Astrocyte (in vitro differentiated cells and primary cell): ENCODE measurements at regions not wholly inside any gene's neighbourhood (a gene's known extent, or its start where the extent isn't known, plus 50 kb on each side); places are given as distances from the start of the nearest gene placed in this dataset.

Experiments used
- EZH2 ChIP-seq: IDR thresholded peaks from 2 replicates; pipeline ENCODE4 v1.6.1; 2012; ENCODE audit warnings: mild to moderate bottlenecking, low read length, inconsistent platforms; ENCODE audit not compliant: insufficient read depth
- TF ChIP-seq, protein P1 (sequence below): IDR thresholded peaks from 2 replicates; pipeline ENCODE4 v1.5.1; 2011; ENCODE audit warnings: low read depth, mild to moderate bottlenecking, inconsistent platforms, low read length, moderate library complexity; ENCODE audit not compliant: insufficient read depth

DNA sequence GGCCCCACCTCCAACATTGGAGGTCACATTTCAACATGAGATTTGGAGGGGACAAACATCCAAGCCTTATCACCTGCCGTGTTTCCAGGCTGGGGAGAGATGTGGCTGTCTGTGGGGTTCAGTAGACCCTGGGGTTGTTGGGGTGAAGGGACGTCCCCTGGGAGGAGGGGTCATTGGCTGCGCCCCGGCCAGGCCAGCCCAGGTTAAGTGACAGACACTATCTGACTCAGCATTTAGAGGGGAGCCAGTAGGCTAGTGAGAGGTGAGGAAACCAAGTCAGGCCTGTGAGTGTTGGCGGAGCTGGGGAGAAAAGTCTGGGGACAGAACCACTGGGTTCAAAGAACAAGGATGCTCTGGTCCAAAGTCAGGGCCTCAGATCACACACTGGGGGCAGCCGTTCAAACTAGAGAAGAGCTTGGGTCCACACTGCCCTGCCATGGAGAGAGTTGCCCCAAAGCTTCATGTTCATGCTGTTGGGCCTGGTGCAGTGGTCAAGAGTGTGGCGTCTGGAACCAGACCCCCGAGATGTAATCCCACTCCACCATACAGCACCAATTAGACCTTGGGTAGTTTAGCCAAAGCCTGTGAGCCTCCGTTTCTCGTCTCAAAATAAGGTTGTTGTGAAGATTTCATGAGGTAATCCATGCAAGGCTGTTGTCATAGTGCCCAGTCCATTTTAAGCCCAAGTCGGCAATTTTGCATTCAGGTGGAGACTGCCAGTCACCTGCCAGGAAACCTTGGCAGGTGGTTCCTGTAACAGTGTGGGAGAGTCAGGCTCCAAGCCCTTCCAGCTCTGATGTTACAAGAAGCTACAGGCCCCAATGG, 1289.6 kb downstream of the TBC1D22A start:
- TF ChIP-seq, protein P1, sequence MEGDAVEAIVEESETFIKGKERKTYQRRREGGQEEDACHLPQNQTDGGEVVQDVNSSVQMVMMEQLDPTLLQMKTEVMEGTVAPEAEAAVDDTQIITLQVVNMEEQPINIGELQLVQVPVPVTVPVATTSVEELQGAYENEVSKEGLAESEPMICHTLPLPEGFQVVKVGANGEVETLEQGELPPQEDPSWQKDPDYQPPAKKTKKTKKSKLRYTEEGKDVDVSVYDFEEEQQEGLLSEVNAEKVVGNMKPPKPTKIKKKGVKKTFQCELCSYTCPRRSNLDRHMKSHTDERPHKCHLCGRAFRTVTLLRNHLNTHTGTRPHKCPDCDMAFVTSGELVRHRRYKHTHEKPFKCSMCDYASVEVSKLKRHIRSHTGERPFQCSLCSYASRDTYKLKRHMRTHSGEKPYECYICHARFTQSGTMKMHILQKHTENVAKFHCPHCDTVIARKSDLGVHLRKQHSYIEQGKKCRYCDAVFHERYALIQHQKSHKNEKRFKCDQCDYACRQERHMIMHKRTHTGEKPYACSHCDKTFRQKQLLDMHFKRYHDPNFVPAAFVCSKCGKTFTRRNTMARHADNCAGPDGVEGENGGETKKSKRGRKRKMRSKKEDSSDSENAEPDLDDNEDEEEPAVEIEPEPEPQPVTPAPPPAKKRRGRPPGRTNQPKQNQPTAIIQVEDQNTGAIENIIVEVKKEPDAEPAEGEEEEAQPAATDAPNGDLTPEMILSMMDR, result no peak
- no peak for TF ChIP-seq EZH2
